ENCODE measurements at regions not wholly inside any gene's neighbourhood (a gene's known extent, or its start where the extent isn't known, plus 50 kb on each side); places are given as distances from the start of the nearest gene placed in this dataset.
"Not testable (repeated sequence)": the region's sequence is repeated elsewhere in the genome, so short reads cannot be mapped to it uniquely, and the experiment has no call there.

DNA sequence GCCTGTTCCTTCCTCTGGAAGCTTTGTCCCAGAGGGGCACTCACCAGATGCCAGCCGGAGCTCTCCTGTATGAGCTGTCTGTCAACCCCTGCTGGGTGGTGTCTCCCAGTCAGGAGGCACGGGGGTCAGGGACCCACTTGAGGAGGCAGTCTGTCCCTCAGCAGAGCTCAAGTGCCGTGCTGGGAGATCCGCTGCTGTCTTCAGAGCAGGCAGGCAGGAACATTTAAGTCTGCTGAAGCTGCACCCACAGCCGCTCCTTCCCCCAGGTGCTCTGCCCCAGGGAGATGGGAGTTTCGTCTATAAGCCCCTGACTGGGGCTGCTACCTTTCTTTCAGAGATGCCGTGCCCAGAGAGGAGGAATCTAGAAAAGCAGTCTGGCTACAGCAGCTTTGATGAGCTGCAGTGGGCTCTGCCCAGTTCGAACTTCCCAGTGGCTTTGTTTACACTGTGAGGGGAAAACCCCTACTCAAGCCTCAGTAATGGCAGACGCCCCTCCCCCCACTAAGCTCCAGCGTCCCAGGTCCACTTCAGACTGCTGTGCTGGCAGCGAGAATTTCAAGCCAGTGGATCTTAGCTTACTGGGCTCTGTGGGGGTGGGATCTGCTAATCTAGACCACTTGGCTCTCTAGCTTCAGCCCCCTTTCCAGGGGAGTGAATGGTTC is 61.5 kb upstream of the PRNP start:
- TF ChIP-seq, protein P1, sequence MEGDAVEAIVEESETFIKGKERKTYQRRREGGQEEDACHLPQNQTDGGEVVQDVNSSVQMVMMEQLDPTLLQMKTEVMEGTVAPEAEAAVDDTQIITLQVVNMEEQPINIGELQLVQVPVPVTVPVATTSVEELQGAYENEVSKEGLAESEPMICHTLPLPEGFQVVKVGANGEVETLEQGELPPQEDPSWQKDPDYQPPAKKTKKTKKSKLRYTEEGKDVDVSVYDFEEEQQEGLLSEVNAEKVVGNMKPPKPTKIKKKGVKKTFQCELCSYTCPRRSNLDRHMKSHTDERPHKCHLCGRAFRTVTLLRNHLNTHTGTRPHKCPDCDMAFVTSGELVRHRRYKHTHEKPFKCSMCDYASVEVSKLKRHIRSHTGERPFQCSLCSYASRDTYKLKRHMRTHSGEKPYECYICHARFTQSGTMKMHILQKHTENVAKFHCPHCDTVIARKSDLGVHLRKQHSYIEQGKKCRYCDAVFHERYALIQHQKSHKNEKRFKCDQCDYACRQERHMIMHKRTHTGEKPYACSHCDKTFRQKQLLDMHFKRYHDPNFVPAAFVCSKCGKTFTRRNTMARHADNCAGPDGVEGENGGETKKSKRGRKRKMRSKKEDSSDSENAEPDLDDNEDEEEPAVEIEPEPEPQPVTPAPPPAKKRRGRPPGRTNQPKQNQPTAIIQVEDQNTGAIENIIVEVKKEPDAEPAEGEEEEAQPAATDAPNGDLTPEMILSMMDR (IDR thresholded peaks at IDR 0.05), result not testable (repeated sequence)
- not testable (repeated sequence) for TF ChIP-seq POLR2AphosphoS5 (IDR thresholded peaks at IDR 0.05; ENCODE audit: low read depth, low read length); EP300 (IDR thresholded peaks at IDR 0.05; ENCODE audit: borderline replicate concordance in 1 of 2, low read depth in 1 of 2, low read length in 1 of 2); GABPA (IDR thresholded peaks at IDR 0.05; ENCODE audit: low read depth); RCOR1 (IDR thresholded peaks at IDR 0.05; ENCODE audit: low read length); TCF12 (IDR thresholded peaks at IDR 0.05); TEAD4 (IDR thresholded peaks at IDR 0.05; ENCODE audit: borderline replicate concordance, insufficient read depth); RAD21 (IDR thresholded peaks at IDR 0.05; ENCODE audit: low read length); TAF1 (IDR thresholded peaks at IDR 0.05; ENCODE audit: borderline replicate concordance, low read depth, low read length); JUND (IDR thresholded peaks at IDR 0.05)
- TF ChIP-seq, protein P2, sequence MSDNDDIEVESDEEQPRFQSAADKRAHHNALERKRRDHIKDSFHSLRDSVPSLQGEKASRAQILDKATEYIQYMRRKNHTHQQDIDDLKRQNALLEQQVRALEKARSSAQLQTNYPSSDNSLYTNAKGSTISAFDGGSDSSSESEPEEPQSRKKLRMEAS (IDR thresholded peaks at IDR 0.05; ENCODE audit: low read depth), result not testable (repeated sequence)
- TF ChIP-seq, protein P3, sequence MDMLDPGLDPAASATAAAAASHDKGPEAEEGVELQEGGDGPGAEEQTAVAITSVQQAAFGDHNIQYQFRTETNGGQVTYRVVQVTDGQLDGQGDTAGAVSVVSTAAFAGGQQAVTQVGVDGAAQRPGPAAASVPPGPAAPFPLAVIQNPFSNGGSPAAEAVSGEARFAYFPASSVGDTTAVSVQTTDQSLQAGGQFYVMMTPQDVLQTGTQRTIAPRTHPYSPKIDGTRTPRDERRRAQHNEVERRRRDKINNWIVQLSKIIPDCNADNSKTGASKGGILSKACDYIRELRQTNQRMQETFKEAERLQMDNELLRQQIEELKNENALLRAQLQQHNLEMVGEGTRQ (IDR thresholded peaks at IDR 0.05; ENCODE audit: borderline replicate concordance, low read depth, low read length), result not testable (repeated sequence)

Measured in SK-N-SH (cell line).